ENCODE measurements at regions not wholly inside any gene's neighbourhood (a gene's known extent, or its start where the extent isn't known, plus 50 kb on each side); places are given as distances from the start of the nearest gene placed in this dataset.
A peak's percentile ranks its signal among the peaks of the same experiment; 100 is the strongest.
"Not testable (repeated sequence)": the region's sequence is repeated elsewhere in the genome, so short reads cannot be mapped to it uniquely, and the experiment has no call there.

GRCh38 chrX:104513162-104513561 is 52.8 kb upstream of the IL1RAPL2 start:
- no peak for DNase-seq

GRCh38 chrX:104510801-104511200 is 55.2 kb upstream of the IL1RAPL2 start:
- no peak for DNase-seq

- no peak for DNase-seq
These were observed 63.5 kb upstream of the IL1RAPL2 start for GRCh38 chrX:104502460-104502859.

DNA sequence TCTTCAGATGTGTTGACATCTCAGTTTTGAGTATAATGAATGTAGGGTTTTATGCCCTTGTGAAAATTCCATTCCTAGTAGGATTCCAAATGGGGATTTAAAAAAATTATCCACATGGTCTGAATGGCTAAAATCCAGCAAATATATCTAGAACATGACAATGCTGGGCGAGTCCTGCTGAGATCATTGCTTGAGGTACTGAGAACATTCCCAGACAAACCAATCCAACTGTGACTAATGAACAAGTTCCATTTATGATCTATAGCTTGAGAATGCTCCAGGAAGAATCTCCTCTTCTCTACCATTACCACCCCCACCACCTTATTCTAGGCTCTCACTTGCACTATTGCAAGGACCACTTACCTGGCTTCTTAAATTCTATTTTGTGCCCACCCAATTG is 77.2 kb upstream of the IL1RAPL2 start:
- DNase-seq = no peak

DNA sequence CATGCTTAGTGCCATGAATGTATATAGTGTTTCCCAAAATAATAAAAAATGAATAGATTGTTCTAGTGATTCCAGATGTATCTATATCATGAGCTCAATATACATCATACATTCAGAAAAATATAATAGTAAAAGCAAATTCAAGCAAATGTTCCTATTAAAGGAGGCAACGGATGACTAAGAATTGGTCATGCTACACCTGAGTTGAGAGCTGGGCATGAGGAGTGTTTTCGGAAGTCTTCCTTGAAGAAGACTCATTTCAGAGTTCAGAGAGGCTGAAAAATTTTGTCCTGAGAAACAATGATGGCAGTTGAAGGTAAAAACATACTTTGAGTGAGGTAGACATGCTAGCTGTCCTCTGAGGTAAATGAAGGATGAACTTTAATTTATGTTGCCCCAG is 79.3 kb upstream of the IL1RAPL2 start:
- DNase-seq = no peak

DNA sequence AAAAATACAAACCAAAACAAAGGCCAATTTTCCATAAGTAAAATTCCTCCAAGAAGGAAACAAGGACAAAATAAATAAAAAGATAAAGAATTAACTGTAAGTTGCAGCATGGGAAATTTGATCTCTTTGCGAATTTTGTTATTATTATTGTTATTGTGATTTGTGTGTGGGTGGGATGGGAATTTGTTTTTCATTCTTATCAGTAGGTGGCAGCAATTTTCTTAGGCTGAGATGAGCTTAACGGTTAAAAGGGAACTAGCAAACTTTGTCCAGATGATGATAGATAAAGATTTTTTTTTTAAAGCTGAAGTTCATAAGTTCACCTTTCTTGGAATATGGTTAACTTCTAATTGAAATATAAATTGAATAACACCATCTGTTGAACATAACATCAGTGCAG is 83.2 kb upstream of the IL1RAPL2 start:
- peak in 1 of 3 experiments; percentile 4 for DNase-seq

DNA sequence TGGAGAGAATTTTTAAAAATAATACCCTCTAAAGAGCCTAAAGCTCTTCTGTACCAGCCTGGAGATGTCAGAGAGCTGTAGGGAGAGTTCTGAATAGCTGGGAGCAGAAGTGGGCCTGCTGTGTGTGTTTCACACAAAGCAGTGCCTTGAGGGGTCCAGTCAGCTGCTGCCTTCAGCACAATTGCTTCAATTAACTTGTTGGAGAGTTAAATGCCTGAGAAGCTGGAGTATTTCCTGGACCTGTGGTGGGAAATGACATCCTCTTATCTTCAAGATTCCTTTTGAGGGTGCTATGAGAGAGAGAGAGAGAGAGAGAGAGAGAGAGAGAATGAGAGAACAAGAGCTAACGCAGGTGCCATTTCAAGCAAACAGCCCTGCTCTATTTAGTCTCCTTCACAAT is 96.2 kb upstream of the IL1RAPL2 start:
- no peak for DNase-seq

DNA sequence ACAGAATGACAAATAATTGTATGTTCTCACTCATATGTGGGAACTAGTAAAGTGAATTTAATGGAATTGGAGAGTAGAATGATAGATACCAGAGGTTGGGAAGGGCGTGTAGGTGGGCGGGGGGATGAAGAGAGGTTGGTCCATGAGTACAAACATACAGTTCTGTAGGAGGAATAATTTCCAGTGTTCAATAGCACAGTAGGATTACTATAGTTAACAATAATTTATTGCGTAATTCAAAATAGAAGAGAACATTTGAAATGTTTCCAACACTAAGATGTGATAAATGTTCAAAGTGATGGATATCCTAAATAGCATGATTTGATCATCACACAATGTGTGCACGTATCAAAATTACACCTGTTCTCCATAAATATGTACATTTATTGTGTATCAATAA is 106.2 kb upstream of the IL1RAPL2 start:
- no peak for DNase-seq

- not testable (repeated sequence) for DNase-seq
These were observed 108.9 kb upstream of the IL1RAPL2 start for GRCh38 chrX:104457130-104457529.

GRCh38 chrX:104450316-104450715 is 115.7 kb upstream of the IL1RAPL2 start:
- no peak for DNase-seq

- DNase-seq = no peak
These were observed 120.4 kb upstream of the IL1RAPL2 start for GRCh38 chrX:104445591-104445990.

DNA sequence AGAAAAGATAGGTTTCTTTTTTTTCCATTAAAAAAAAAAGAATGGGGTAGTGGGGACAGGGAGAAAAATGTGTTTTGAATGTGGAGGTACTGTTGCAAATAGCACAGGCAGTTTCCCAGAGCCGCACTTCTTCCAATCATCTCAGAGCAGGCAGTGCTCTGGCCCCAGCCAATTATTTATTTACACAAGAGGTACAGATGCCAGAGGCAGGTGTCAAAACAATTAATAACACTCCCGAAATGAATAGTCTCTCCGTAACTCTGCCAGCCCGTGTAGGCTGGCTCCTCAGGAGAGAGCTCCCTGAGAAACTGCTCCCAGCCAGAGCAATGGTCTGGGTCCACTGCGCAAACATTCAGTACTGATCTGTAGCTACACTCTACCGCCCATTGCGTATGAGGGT is 130.8 kb upstream of the IL1RAPL2 start:
- peak in 2 of 3 experiments; percentile 29 to 74 for DNase-seq

- peak in 1 of 3 experiments; percentile 35 for DNase-seq
These were observed 133.7 kb upstream of the IL1RAPL2 start for GRCh38 chrX:104432321-104432720.

GRCh38 chrX:104430742-104431119 is 135.3 kb upstream of the IL1RAPL2 start:
- DNase-seq = no peak

GRCh38 chrX:104430072-104430741 is 135.8 kb upstream of the IL1RAPL2 start:
- no peak for DNase-seq

DNA sequence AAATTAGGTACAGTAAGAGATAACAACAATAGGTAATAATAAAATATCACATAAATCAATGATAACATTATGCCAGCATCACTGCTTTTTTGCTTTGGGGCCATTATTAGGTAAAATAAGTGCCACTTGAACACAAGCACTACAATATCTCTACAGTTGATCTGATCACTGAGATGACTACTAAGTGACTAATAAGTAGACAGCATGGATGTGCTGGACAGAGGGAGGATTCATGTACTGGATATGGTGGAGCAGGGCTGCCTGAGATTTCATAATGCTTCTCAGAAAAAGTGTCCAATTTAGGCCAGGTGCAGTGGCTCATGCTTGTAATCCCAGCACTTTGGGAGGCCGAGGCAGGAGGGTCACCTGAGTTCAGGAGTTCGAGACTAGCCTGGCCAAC is 137.8 kb upstream of the IL1RAPL2 start:
- no peak for DNase-seq

DNA sequence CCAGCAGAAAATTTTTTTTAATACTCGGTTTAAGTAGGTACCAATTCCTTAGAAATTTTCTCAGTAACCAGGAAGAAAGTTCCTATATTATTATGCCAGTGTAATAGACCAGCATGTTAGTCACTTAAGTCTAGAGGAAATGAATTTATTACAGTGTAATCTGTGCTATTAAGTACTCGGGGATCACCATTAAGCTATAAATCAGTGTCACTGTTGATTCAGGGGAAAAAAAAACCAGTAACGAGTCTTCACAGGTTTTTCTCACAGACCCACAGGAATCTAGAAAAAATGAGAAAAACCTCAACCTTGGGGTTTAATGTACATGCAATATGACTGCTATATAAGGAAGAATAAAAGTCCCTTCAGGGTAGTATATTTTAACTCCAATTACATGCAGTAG is 138.3 kb upstream of the IL1RAPL2 start:
- peak in 2 of 3 experiments; percentile 4 to 63 for DNase-seq

DNA sequence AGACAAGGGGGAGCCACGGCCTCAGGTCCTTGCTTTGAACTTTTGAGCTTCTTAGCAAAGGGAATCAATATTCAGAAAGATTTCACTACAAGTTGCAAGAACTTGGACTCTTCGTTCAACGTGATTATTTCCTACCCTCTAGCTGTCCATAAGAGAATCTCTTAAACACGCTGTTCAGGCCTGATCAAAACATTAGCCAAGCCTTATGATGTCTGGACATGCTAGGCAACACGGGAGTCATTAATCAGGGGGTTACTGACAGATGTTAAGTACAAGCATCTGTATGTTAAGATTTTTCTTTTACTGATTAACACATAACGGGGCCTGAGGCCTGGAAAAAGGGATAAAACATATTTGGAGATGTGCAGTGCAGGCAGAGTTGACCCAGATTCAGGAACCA is 138.9 kb upstream of the IL1RAPL2 start:
- DNase-seq = peak in 1 of 3 experiments; percentile 30

GRCh38 chrX:104420907-104421306 is 145.1 kb upstream of the IL1RAPL2 start:
- no peak for DNase-seq

DNA sequence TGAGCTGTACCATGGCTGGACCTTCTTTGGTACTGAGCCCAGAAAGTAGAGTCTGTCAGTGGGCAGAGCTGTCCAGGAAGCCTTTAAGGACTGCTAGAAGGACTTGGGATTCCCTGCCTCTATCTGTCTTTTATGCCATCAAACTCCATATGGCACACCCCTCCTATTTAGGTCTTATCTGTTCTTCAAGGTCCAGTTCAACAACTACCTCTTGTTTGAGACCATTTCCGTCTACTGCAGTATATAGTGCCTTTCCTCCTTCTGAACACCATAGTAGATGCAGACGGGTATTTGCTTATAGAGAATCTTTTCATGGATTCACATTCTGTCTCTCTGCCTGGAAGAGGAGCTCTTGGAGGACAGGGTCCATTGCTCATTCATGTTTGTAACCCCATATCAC is 146.1 kb upstream of the IL1RAPL2 start:
- no peak for DNase-seq

GRCh38 chrX:104419211-104419610 is 146.8 kb upstream of the IL1RAPL2 start:
- no peak for DNase-seq

GRCh38 chrX:104411800-104412199 is 154.2 kb upstream of the IL1RAPL2 start:
- DNase-seq = no peak

DNA sequence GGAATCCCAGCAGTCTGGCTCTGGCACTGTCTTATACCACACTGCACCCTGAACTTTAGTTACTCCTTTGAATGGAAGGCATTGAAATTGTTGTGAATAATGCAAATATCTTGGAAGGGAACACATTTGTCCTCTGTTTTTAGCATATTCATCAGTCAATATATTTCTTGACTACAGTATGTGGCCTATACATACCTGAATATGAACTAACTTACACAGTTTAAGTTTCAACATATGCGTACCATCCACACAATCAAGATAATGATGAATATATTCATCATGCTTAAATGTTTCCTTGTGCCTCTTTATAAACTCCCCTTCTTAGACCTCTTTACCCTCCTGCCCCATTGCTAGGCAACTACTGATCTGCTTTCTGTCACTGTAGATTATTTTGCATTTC is 145.7 kb upstream of the ESX1 start:
- DNase-seq = no peak

DNA sequence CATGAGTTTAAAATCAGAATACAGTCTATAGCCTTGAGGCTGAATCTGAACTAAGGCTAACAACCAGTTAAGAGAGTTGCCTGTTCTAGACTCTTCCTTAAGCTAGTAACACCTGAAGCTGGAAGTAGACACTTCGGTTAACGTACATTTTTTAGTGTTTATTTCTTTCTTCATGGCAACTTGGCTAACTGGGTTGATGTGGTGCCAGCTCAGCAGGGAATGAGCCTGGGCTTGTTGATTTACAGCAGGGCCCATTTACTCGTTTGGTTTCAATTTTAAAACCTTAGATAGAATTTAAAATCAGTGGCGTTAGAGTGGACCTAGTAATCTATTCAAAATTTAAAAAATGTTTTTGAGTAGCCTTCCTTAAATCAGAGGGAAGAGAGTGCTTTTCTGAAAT is 137.6 kb upstream of the ESX1 start:
- DNase-seq = no peak

GRCh38 chrX:104391906-104392305 is 137.2 kb upstream of the ESX1 start:
- no peak for DNase-seq

DNA sequence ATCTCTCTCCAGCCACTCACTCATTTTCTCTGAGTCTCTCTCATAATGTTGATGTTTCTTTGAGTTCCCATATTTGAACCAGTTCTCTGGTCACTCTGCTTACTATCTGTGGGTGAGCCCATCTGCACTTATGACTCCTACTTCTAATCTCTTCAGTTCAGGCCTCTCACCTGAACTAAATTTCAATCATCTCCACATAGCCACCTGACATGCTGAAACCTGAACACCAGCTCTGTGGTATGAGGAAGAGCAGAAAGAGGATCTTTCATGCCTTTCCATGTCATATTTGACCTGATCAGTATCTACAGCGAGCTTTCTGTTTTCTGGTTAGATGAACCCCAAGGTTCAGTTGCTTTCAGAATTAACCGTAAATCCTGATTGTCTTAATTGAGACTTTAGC is 122.2 kb upstream of the ESX1 start:
- no peak for DNase-seq

Measured in NCI-H1417 (cell line).